Keratinocyte (primary cell): ENCODE measurements at regions not wholly inside any gene's neighbourhood (a gene's known extent, or its start where the extent isn't known, plus 50 kb on each side); places are given as distances from the start of the nearest gene placed in this dataset.
"Not testable (repeated sequence)": the region's sequence is repeated elsewhere in the genome, so short reads cannot be mapped to it uniquely, and the experiment has no call there.

Source experiments
- DNase-seq: peaks from one replicate; pipeline ENCODE4 v3.0.0-alpha.2; 2011; ENCODE audit warnings: low read depth, missing footprints, low spot score
- FAIRE-seq: peaks from 2 replicates; lab custom pipeline; 2011; peaks lifted over from hg19 to GRCh38; lab: Jason Lieb, UNC
- H2AFZ ChIP-seq: 2 replicates; pipeline ENCODE4 v1.6.0; 2012; ENCODE audit warnings: low read length, control low read depth, inconsistent platforms; ENCODE audit not compliant: control insufficient read depth
- H3K27ac ChIP-seq: 2 replicates; pipeline ENCODE4 v1.5.1; 2011; ENCODE audit warnings: low read length; ENCODE audit not compliant: control insufficient read depth, insufficient read depth
- H3K27me3 ChIP-seq: 3 replicates; pipeline ENCODE4 v1.6.0; 2011; ENCODE audit warnings: low read length; ENCODE audit not compliant: control insufficient read depth, insufficient read depth; ENCODE audit errors: extremely low read depth
- H3K36me3 ChIP-seq, 2 experiments: 2 replicates in 1 of 2; 3 replicates in 1 of 2; pipeline ENCODE4 v1.5.1; 2011; ENCODE audit warnings: low read length in 2 of 2, mild to moderate bottlenecking in 1 of 2; ENCODE audit not compliant: control insufficient read depth in 2 of 2, insufficient read depth in 2 of 2; ENCODE audit errors: extremely low read depth in 1 of 2
- H3K4me1 ChIP-seq: 3 replicates; pipeline ENCODE4 v1.5.1; 2011; ENCODE audit warnings: low read length; ENCODE audit not compliant: control insufficient read depth, insufficient read depth; ENCODE audit errors: extremely low read depth
- H3K4me2 ChIP-seq: 3 replicates; pipeline ENCODE4 v1.6.0; 2011; ENCODE audit warnings: low read depth, low read length; ENCODE audit not compliant: control insufficient read depth, insufficient read depth; ENCODE audit errors: extremely low read depth
- H3K4me3 ChIP-seq, 3 experiments: fragments of 200-600 bp in 1 of 3; sonication (generic) in 1 of 3; 2 replicates in 2 of 3; 3 replicates in 1 of 3; pipeline ENCODE4 v1.5.1; 2011 to 2016; ENCODE audit warnings: low read length in 3 of 3, mild to moderate bottlenecking in 3 of 3, control low read depth in 2 of 3, inconsistent platforms in 1 of 3, low read depth in 1 of 3, mixed read lengths in 1 of 3, mixed run types in 1 of 3, moderate library complexity in 1 of 3; ENCODE audit not compliant: control insufficient read depth in 2 of 3, insufficient read depth in 2 of 3; ENCODE audit errors: extremely low read depth in 1 of 3
- H3K79me2 ChIP-seq: 2 replicates; pipeline ENCODE4 v1.6.0; 2012; ENCODE audit warnings: low read length; ENCODE audit not compliant: control insufficient read depth, insufficient read depth
- H3K9ac ChIP-seq: 3 replicates; pipeline ENCODE4 v1.6.0; 2011; ENCODE audit warnings: low read length; ENCODE audit not compliant: control insufficient read depth, insufficient read depth; ENCODE audit errors: extremely low read depth
- H3K9me1 ChIP-seq: 3 replicates; pipeline ENCODE4 v1.6.0; 2011; ENCODE audit warnings: low read length; ENCODE audit not compliant: control insufficient read depth, insufficient read depth; ENCODE audit errors: extremely low read depth
- H3K9me3 ChIP-seq: 2 replicates; pipeline ENCODE4 v1.5.1; 2012; ENCODE audit warnings: low read depth, low read length; ENCODE audit not compliant: control insufficient read depth
- H4K20me1 ChIP-seq: 3 replicates; pipeline ENCODE4 v1.6.0; 2011; ENCODE audit warnings: low read length; ENCODE audit not compliant: control insufficient read depth, insufficient read depth; ENCODE audit errors: extremely low read depth
- CTCF ChIP-seq, 3 experiments: IDR thresholded peaks in 1 of 3; conservative IDR thresholded peaks in 1 of 3; optimal IDR thresholded peaks in 1 of 3; 2 replicates in 2 of 3; 3 replicates in 1 of 3; pipeline versions ENCODE3 to v1.5.1; 2011; ENCODE audit warnings: low read length in 3 of 3, mild to moderate bottlenecking in 3 of 3, moderate library complexity in 2 of 3, control low read depth in 1 of 3, inconsistent platforms in 1 of 3; ENCODE audit not compliant: insufficient read depth in 2 of 3; ENCODE audit errors: extremely low read depth in 1 of 3
- EZH2 ChIP-seq: IDR thresholded peaks from one replicate; pipeline ENCODE4 v1.6.1; 2012; ENCODE audit warnings: inconsistent platforms, mild to moderate bottlenecking, low read length, moderate library complexity
- dilution Hi-C: fragments of 300-500 bp; cut with MboI; formaldehyde crosslinking; loops from one replicate; pipeline ENCODE4 v1.7.0; 2020; ENCODE audit warnings: low sequenced_read_pairs; ENCODE audit not compliant: extremely low pct_ligation_motif_present

- H3K9me1 ChIP-seq, result no peaks in the 10 kb centered on the region
- H3K27ac ChIP-seq, result no peak overlapping the region
- no peaks in the 10 kb centered on the region for H3K27me3 ChIP-seq
- no peak overlapping the region for H3K9ac ChIP-seq
- no peaks in the 10 kb centered on the region for H3K9me3 ChIP-seq
- H4K20me1 ChIP-seq, result no peaks in the 10 kb centered on the region
- no peaks in the 10 kb centered on the region for H3K79me2 ChIP-seq
- H3K4me1 ChIP-seq, result no peaks in the 10 kb centered on the region
- H3K4me3 ChIP-seq, result no peak overlapping the region
- FAIRE-seq (no peak), DNase-seq (no peak)
- TF ChIP-seq EZH2 (no peak), CTCF (optimal IDR thresholded peaks at IDR 0.05 in 1 of 3, IDR thresholded peaks at IDR 0.05 in 1 of 3, conservative IDR thresholded peaks at IDR 0.05 in 1 of 3; ENCODE audit: extremely low read depth in 1 of 3, insufficient read depth in 2 of 3, low read length in 3 of 3) (no peak)
- no peak overlapping the region for H2AFZ ChIP-seq
- dilution Hi-C loops, result no loop called here
- H3K4me2 ChIP-seq, result no peak overlapping the region
- no peaks in the 10 kb centered on the region for H3K36me3 ChIP-seq
Measured at GRCh38 chr3:164351131-164351530, 727.2 kb downstream of the SI start.

- H3K4me2 ChIP-seq, H3K27me3 ChIP-seq, H3K4me3 ChIP-seq, FAIRE-seq, dilution Hi-C loops, H3K4me1 ChIP-seq, H3K9me1 ChIP-seq, DNase-seq, H3K79me2 ChIP-seq, H3K9me3 ChIP-seq, H3K36me3 ChIP-seq, H3K27ac ChIP-seq, H2AFZ ChIP-seq, H4K20me1 ChIP-seq, H3K9ac ChIP-seq: not testable (repeated sequence)
Measured at GRCh38 chr3:164342206-164342605, 736.1 kb downstream of the SI start.

GRCh38 chr3:164341086-164341485, 737.2 kb downstream of the SI start:
- no peak for TF ChIP-seq CTCF (optimal IDR thresholded peaks at IDR 0.05 in 1 of 3, IDR thresholded peaks at IDR 0.05 in 1 of 3, conservative IDR thresholded peaks at IDR 0.05 in 1 of 3; ENCODE audit: extremely low read depth in 1 of 3, insufficient read depth in 2 of 3, low read length in 3 of 3)
- no peak for TF ChIP-seq EZH2
- Histone ChIP-seq H3K27me3 (no peaks in the 10 kb centered on the region), H3K27ac (no peak overlapping the region), H3K9me3 (no peaks in the 10 kb centered on the region), H3K9ac (no peak overlapping the region), H3K79me2 (no peaks in the 10 kb centered on the region), H3K36me3 (no peaks in the 10 kb centered on the region), H3K4me1 (no peaks in the 10 kb centered on the region), H2AFZ (no peak overlapping the region), H3K9me1 (no peaks in the 10 kb centered on the region), H3K4me2 (no peak overlapping the region), H3K4me3 (no peak overlapping the region), H4K20me1 (no peaks in the 10 kb centered on the region)
- FAIRE-seq, result no peak
- no peak for DNase-seq
- dilution Hi-C loops, result no loop called here
